Heart left ventricle (tissue), 16 donors: ENCODE measurements at regions not wholly inside any gene's neighbourhood (a gene's known extent, or its start where the extent isn't known, plus 50 kb on each side); places are given as distances from the start of the nearest gene placed in this dataset.

ENCODE experiments used
- ATAC-seq, 4 donors: fragments of 200-7000 bp; cut with Tn5 transposase; one replicate each; pipeline ENCODE4 v1.9.1; 2020 to 2022; ENCODE audit warnings: moderate library complexity in 4 of 4, mild to moderate bottlenecking in 3 of 4, moderate number of reproducible peaks in 1 of 4
- DNase-seq, 5 donors: peaks; one replicate each; pipeline ENCODE4 v3.0.0-alpha.2; 2020
- H3K27ac ChIP-seq, 12 donors: fragments of 200-600 bp; sonication (generic) in 4 of 12; one replicate each; pipeline versions ENCODE4 v1.5.0 to v1.8.0; 2016 to 2022; ENCODE audit warnings: mild to moderate bottlenecking in 2 of 12
- H3K27me3 ChIP-seq, 9 donors: fragments of 200-600 bp; sonication (generic) in 2 of 9; one replicate each; pipeline versions ENCODE4 v1.5.1 to v1.8.0; 2016 to 2022; ENCODE audit warnings: mild to moderate bottlenecking in 3 of 9
- H3K36me3 ChIP-seq, 9 donors: fragments of 200-600 bp; sonication (generic) in 2 of 9; one replicate each; pipeline versions ENCODE4 v1.5.0 to v1.8.0; 2018 to 2022; ENCODE audit warnings: mild to moderate bottlenecking in 2 of 9
- H3K4me1 ChIP-seq, 12 donors: fragments of 200-600 bp; sonication (generic) in 4 of 12; one replicate each; pipeline versions ENCODE4 v1.5.0 to v1.8.0; 2016 to 2022; ENCODE audit warnings: mild to moderate bottlenecking in 3 of 12
- H3K4me3 ChIP-seq, 12 donors: fragments of 200-600 bp; sonication (generic) in 4 of 12; one replicate each; pipeline versions ENCODE4 v1.5.0 to v1.8.0; 2017 to 2022; ENCODE audit warnings: mild to moderate bottlenecking in 9 of 12, moderate library complexity in 4 of 12
- H3K9me3 ChIP-seq, 12 donors: fragments of 200-600 bp; sonication (generic) in 4 of 12; one replicate each; pipeline versions ENCODE4 v1.5.0 to v1.8.0; 2016 to 2022; ENCODE audit warnings: mild to moderate bottlenecking in 1 of 12
- POLR2A ChIP-seq, 2 donors: fragments of 450-650 bp; IDR thresholded peaks; one replicate each; pipeline ENCODE4 v1.6.1; 2017; ENCODE audit warnings: antibody characterized with exemption in 2 of 2, mild to moderate bottlenecking in 2 of 2, moderate library complexity in 2 of 2
- WGBS, 4 donors: extraction: QIAGEN DNeasy Blood & Tissue Kit in 2 of 4; methylation state at CpG; one replicate each; pipeline versions ENCODE4 v1.1.5 to v1.1.7; 2013 to 2018; 5-methylcytosine and 5-hydroxymethylcytosine counted together
- intact Hi-C, 10 donors: fragments of 100-400 bp; cut with DNase I; formaldehyde crosslinking; loops; one replicate each; pipeline versions ENCODE4 v1.11.1 to v1.14.2; 2022
- TF ChIP-seq, protein P1 (sequence below), 12 donors: fragments of 200-600 bp; sonication (generic) in 4 of 12; IDR thresholded peaks; one replicate each; pipeline versions ENCODE4 v1.5.0 to v1.8.0; 2018 to 2022; ENCODE audit warnings: antibody characterized with exemption in 12 of 12, mild to moderate bottlenecking in 5 of 12
- donor health status: ischemic (EF 13 %, LVEDD 7.1; RV severe dilation, severe dysfunction).
- donor health status: healthy with polysubstance abuse.
- donor health status: DM: no; HTN: yes; CAD: no.
- donor health status: DM: no; HTN: no; CAD: no.
- donor health status: ischemic (EF 25% LVEDD 6.9; RV normal size, moderate dysfunction).
- donor health status: ischemic (EF 25% LVEDD 5.7; RV mildly dilated, moderate dysfunction).
- donor health status: healthy.
- donor health status: DM: yes; HTN: yes; CAD: no.
- donor health status: ischemic (EF 35%, LVEDD 5.7; RV mildly dilated, moderate dysfunction).
- donor health status: nonischemic (EF 11% LVEDD 7.7; RV severe dilation, severe dysfunction).
- donor health status: DM: yes; HTN: yes; CAD: no.
- donor health status: PGD.
- donor health status: ischemic (EF 29% LVEDD 5.4; RV normal size, mild dysfunction).
- donor health status: nonischemic (EF 23%, LVEDD 6.1; RV moderate dilation, normal function).

DNA sequence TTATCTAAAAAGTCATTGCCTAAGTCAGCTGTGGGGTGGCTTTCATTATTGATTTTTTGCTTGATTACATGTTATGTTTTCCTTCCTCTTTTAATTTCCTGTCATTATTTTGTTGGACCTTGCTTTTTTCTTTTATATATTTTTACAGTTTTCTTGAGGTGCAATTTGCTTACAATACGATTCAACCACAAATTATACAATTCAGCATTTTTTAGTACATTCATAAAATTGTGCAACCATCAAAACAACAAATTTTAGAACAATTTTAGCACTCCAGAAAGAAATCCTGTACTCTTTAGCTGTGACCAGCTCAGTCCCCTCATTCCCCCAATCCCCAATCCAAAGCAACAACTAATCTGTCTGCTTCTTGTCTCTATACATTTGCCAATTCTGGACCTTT lies 608.9 kb downstream of the C6orf118 start:
- ATAC-seq: no peak
- TF ChIP-seq, protein P1, sequence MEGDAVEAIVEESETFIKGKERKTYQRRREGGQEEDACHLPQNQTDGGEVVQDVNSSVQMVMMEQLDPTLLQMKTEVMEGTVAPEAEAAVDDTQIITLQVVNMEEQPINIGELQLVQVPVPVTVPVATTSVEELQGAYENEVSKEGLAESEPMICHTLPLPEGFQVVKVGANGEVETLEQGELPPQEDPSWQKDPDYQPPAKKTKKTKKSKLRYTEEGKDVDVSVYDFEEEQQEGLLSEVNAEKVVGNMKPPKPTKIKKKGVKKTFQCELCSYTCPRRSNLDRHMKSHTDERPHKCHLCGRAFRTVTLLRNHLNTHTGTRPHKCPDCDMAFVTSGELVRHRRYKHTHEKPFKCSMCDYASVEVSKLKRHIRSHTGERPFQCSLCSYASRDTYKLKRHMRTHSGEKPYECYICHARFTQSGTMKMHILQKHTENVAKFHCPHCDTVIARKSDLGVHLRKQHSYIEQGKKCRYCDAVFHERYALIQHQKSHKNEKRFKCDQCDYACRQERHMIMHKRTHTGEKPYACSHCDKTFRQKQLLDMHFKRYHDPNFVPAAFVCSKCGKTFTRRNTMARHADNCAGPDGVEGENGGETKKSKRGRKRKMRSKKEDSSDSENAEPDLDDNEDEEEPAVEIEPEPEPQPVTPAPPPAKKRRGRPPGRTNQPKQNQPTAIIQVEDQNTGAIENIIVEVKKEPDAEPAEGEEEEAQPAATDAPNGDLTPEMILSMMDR (IDR thresholded peaks at IDR 0.05): no peak
- no peak for TF ChIP-seq POLR2A (IDR thresholded peaks at IDR 0.05)
- intact Hi-C loops: no loop called here

DNA sequence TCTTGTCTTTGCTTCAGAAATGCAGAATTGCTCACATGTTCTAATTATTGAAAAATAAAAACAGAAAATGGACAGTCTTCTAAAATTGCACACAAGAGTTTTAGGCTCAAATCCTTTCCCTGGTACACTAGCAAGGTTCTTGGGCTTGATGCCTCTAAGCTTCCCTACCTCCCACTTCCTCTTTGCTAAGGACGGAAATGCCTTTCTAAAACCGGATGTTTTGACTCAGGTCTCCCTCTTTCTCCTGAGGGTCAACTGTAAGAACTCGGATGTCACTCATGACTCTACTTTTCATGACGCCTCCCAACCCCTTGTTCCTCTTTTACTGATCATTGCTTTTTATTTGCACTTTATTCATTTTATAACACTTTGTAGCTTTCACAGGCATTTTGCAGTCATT lies 613.5 kb downstream of the C6orf118 start:
- no peaks in the 10 kb centered on the region for H3K27me3 ChIP-seq
- WGBS, 4 donors: 39 to 54% (median 44%) methylated on average over 4 of the region's 4 CpGs

More for the DNA sequence above, 608.9 kb downstream of the C6orf118 start:
- Histone ChIP-seq H3K4me3 (no peak overlapping the region), H3K27me3 (no peaks in the 10 kb centered on the region), H3K4me1 (peaks cover 0 to 6% (median 0%) of the 10 kb centered on the region in 12 donors), H3K27ac (no peak overlapping the region), H3K9me3 (peaks cover 0 to 6% (median 0%) of the 10 kb centered on the region in 12 donors), H3K36me3 (no peaks in the 10 kb centered on the region)
- 65 to 77% (median 71%) methylated on average over 1 of the region's 1 CpG for WGBS, 4 donors
- no peak for DNase-seq

DNA sequence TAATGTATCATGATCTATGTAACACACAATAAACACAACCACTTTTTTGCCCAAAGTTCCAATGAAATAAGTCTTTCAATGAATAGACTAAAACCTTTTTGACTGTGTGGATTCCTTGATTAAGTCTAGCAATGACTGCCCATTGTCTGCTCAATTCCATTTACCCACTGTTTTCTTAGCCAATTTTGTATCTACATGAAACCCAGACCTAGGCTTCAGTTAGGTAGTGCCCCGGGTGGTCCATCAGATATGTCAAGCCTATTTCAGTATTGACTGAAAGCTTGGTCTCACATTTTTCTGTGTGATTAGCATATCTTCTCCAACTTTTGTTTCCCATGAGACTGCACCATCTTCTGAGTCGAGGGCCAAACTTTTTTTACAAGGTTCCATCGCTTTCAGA lies 615.0 kb downstream of the C6orf118 start:
- DNase-seq (no peak), ATAC-seq (no peak)
- no peaks in the 10 kb centered on the region for H3K36me3 ChIP-seq
- H3K9me3 ChIP-seq: peaks cover 0 to 6% (median 0%) of the 10 kb centered on the region in 12 donors
- H3K4me3 ChIP-seq: no peak overlapping the region
- H3K27me3 ChIP-seq: no peaks in the 10 kb centered on the region
- TF ChIP-seq, protein P1 (IDR thresholded peaks at IDR 0.05): no peak
- no peak for TF ChIP-seq POLR2A (IDR thresholded peaks at IDR 0.05)
- WGBS, 4 donors: 86 to 93% (median 89%) methylated on average over 3 of the region's 3 CpGs
- peaks cover 0 to 9% (median 0%) of the 10 kb centered on the region in 12 donors for H3K4me1 ChIP-seq
- no peak overlapping the region for H3K27ac ChIP-seq
- intact Hi-C loops: no loop called here

More for the DNA sequence above, 613.5 kb downstream of the C6orf118 start:
- DNase-seq (no peak), ATAC-seq (no peak)
- Histone ChIP-seq H3K4me1 (peaks cover 0 to 9% (median 0%) of the 10 kb centered on the region in 12 donors), H3K36me3 (no peaks in the 10 kb centered on the region), H3K9me3 (peaks cover 0 to 6% (median 0%) of the 10 kb centered on the region in 12 donors), H3K4me3 (no peak overlapping the region), H3K27ac (no peak overlapping the region)
- TF ChIP-seq, protein P1 (IDR thresholded peaks at IDR 0.05): no peak
- no peak for TF ChIP-seq POLR2A (IDR thresholded peaks at IDR 0.05)
- intact Hi-C loops: no loop called here

DNA sequence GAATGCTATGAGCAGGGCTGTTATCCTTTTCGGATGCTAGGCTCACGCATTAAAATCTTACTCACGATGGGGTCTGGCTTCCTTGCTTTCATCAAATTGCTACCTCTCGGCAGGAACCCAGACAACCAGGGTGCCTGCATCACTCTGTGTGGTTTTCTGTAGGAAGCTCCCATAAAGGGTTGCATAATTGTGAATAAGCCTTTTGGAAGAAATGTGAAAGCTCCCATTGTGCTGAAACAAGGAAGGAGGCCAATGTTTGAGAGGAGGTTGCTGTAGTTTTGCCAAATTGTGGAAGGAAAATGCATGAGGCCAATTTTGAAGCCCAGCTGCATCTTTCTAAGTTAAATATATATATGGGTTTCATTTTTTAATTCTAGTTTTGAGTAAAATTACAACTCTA lies 615.5 kb downstream of the C6orf118 start:
- Histone ChIP-seq H3K36me3 (no peaks in the 10 kb centered on the region), H3K27me3 (no peaks in the 10 kb centered on the region), H3K4me3 (no peak overlapping the region), H3K9me3 (peaks cover 0 to 6% (median 0%) of the 10 kb centered on the region in 12 donors), H3K4me1 (peaks cover 0 to 9% (median 0%) of the 10 kb centered on the region in 12 donors), H3K27ac (no peak overlapping the region)
- ATAC-seq (peak in 2 of 4 donors; percentile 60 to 75), DNase-seq (peak in 1 of 5 donors; percentile 8)
- WGBS, 4 donors: 39 to 52% (median 48%) methylated on average over 4 of the region's 4 CpGs
- TF ChIP-seq, protein P1 (IDR thresholded peaks at IDR 0.05): no peak
- no peak for TF ChIP-seq POLR2A (IDR thresholded peaks at IDR 0.05)
- intact Hi-C loops: no loop called here
